GM13977 (cell line): ENCODE measurements at regions not wholly inside any gene's neighbourhood (a gene's known extent, or its start where the extent isn't known, plus 50 kb on each side); places are given as distances from the start of the nearest gene placed in this dataset.
"Not testable (repeated sequence)": the region's sequence is repeated elsewhere in the genome, so short reads cannot be mapped to it uniquely, and the experiment has no call there.

Experiments used
- DNase-seq: peaks from one replicate; pipeline ENCODE4 v3.0.0; 2012; ENCODE audit warnings: low spot score
- CTCF ChIP-seq: IDR thresholded peaks from 2 replicates; pipeline ENCODE4 v1.5.1; 2012; ENCODE audit warnings: mild to moderate bottlenecking, control low read depth; ENCODE audit not compliant: insufficient read depth; ENCODE audit errors: extremely low read depth, missing control alignments
- in situ Hi-C: fragments of 300-500 bp; cut with MboI; formaldehyde crosslinking; loops from one replicate; pipeline ENCODE4 v1.12.0; 2022; ENCODE audit warnings: low sequenced_read_pairs, low pct_unique_long_range_greater_than_20kb, mixed read lengths, inconsistent platforms; ENCODE audit not compliant: unreplicated experiment

GRCh38 chr4:186368281-186368680 lies 102.3 kb downstream of the F11 start:
- no peak for TF ChIP-seq CTCF
- DNase-seq = no peak
- in situ Hi-C loops = no loop called here

- in situ Hi-C loops = no loop called here
- DNase-seq = no peak
- no peak for TF ChIP-seq CTCF
Measured at GRCh38 chr4:186366326-186366725, 100.3 kb downstream of the F11 start.

- DNase-seq, in situ Hi-C loops: not testable (repeated sequence)
Measured at GRCh38 chr4:186363038-186363437, 97.0 kb downstream of the F11 start.

- in situ Hi-C loops = no loop called here
- no peak for TF ChIP-seq CTCF
- no peak for DNase-seq
Measured at GRCh38 chr4:186360551-186360950, 94.6 kb downstream of the F11 start.

GRCh38 chr4:186351668-186352194 lies 85.7 kb downstream of the F11 start:
- in situ Hi-C loops = no loop called here
- TF ChIP-seq CTCF = no peak
- DNase-seq = no peak

GRCh38 chr4:186348433-186348832 lies 82.4 kb downstream of the F11 start:
- DNase-seq = no peak
- in situ Hi-C loops = no loop called here
- no peak for TF ChIP-seq CTCF

GRCh38 chr4:186347743-186348142 lies 81.8 kb downstream of the F11 start:
- in situ Hi-C loops = no loop called here
- no peak for DNase-seq
- no peak for TF ChIP-seq CTCF
